Nephron progenitor cell (in vitro differentiated cells): ENCODE measurements at regions not wholly inside any gene's neighbourhood (a gene's known extent, or its start where the extent isn't known, plus 50 kb on each side); places are given as distances from the start of the nearest gene placed in this dataset.

Experiments used
- DNase-seq: peaks from one replicate; pipeline ENCODE4 v3.0.0; 2021
- H3K27ac Mint-ChIP-seq: 2 replicates; pipeline ENCODE4 v1.8.0; 2021; ENCODE audit warnings: mild to moderate bottlenecking, moderate library complexity, mixed read lengths
- H3K27me3 Mint-ChIP-seq: 2 replicates; pipeline ENCODE4 v1.8.0; 2021; ENCODE audit warnings: mild to moderate bottlenecking, low read depth, mixed read lengths; ENCODE audit not compliant: poor library complexity
- H3K36me3 Mint-ChIP-seq: 2 replicates; pipeline ENCODE4 v1.8.0; 2021; ENCODE audit warnings: low read depth, mixed read lengths
- H3K4me1 Mint-ChIP-seq: 2 replicates; pipeline ENCODE4 v1.8.0; 2021; ENCODE audit warnings: mixed read lengths
- H3K4me3 Mint-ChIP-seq: 2 replicates; pipeline ENCODE4 v1.8.0; 2021; ENCODE audit warnings: mild to moderate bottlenecking, moderate library complexity, mixed read lengths
- H3K9me3 Mint-ChIP-seq: 2 replicates; pipeline ENCODE4 v1.8.0; 2021; ENCODE audit warnings: mild to moderate bottlenecking, moderate library complexity, mixed read lengths
- CTCF ChIP-seq: fragments of 200-600 bp; sonication (generic); IDR thresholded peaks from 2 replicates; pipeline ENCODE4 v1.5.0; 2021; ENCODE audit warnings: antibody characterized with exemption

DNA sequence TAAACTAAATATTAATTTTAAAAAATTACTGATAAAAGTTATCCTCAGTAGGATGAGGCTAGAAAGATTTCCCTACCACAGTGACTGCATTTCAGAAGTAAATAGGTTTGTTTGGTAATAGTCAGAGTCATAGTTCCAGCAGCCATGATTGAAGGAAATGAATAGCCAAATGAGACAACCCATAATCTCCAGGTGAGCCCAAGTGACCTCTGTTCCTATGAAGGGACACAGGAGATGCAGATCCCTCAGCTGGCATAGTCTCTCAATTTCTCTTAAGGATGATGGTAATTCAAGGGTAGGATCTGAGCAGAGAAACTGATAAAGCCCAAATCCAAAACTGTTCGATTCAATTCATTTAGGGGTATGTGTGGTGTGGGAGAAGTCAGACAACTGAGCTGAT is 461.8 kb downstream of the RAP2B start:
- H3K4me1 Mint-ChIP-seq = no peaks in the 10 kb centered on the region
- H3K4me3 Mint-ChIP-seq = no peak overlapping the region
- no peaks in the 10 kb centered on the region for H3K36me3 Mint-ChIP-seq
- H3K9me3 Mint-ChIP-seq = no peaks in the 10 kb centered on the region
- no peak for TF ChIP-seq CTCF
- H3K27me3 Mint-ChIP-seq = no peaks in the 10 kb centered on the region
- no peak for DNase-seq
- no peak overlapping the region for H3K27ac Mint-ChIP-seq

DNA sequence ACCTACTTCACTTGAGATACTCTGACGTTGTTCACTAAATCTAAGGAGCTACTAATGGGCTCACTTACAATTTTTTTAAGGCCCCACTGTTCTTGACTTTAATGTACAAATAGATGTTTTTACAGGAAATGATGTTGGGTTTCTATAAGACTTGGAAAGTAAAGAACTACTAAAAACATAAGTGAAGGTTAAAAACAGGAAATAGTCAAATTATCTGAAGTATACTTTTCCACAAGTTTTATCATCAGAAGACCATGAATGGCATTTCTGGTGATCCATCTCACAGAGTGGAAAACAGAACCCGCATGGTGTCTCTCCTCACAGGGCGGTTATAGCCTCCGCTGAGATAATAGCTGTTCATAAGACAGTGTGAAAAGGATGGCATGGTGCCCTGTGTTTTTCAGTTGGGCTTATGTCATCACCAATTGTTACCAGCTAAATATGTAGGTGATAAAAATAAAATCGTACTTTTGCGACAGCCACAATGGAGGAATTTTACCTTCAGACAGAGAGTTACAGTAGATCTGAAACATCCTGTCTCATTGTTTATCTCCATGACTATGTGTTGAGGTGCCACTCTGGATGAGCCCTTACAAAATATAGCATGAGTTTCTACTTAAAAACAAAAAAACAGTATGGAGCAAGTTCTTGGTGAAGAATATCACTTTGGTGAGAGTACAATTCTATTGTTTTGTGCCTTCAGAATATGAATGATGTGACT is 462.4 kb downstream of the RAP2B start:
- Mint-ChIP-seq H3K9me3 (no peaks in the 10 kb centered on the region), H3K36me3 (no peaks in the 10 kb centered on the region), H3K27me3 (no peaks in the 10 kb centered on the region), H3K27ac (no peak overlapping the region), H3K4me1 (no peaks in the 10 kb centered on the region), H3K4me3 (no peak overlapping the region)
- TF ChIP-seq CTCF = no peak
- no peak for DNase-seq

- no peak overlapping the region for H3K4me3 Mint-ChIP-seq
- H3K4me1 Mint-ChIP-seq = no peaks in the 10 kb centered on the region
- DNase-seq = no peak
- H3K27ac Mint-ChIP-seq = no peak overlapping the region
- no peaks in the 10 kb centered on the region for H3K27me3 Mint-ChIP-seq
- H3K9me3 Mint-ChIP-seq = no peaks in the 10 kb centered on the region
- TF ChIP-seq CTCF = no peak
- H3K36me3 Mint-ChIP-seq = no peaks in the 10 kb centered on the region
Observed at GRCh38 chr3:153625506-153625905, 463.5 kb downstream of the RAP2B start.

- no peak for TF ChIP-seq CTCF
- Mint-ChIP-seq H3K9me3 (no peaks in the 10 kb centered on the region), H3K27ac (no peak overlapping the region), H3K4me1 (no peaks in the 10 kb centered on the region), H3K27me3 (no peaks in the 10 kb centered on the region), H3K36me3 (no peaks in the 10 kb centered on the region), H3K4me3 (no peak overlapping the region)
- DNase-seq = no peak
Observed at GRCh38 chr3:153626158-153626557, 464.1 kb downstream of the RAP2B start.

- Mint-ChIP-seq H3K9me3 (no peaks in the 10 kb centered on the region), H3K36me3 (no peaks in the 10 kb centered on the region), H3K4me3 (no peak overlapping the region), H3K27me3 (no peaks in the 10 kb centered on the region), H3K27ac (no peak overlapping the region), H3K4me1 (no peaks in the 10 kb centered on the region)
- DNase-seq = no peak
- TF ChIP-seq CTCF = no peak
Observed at GRCh38 chr3:153628591-153628990, 466.6 kb downstream of the RAP2B start.

DNA sequence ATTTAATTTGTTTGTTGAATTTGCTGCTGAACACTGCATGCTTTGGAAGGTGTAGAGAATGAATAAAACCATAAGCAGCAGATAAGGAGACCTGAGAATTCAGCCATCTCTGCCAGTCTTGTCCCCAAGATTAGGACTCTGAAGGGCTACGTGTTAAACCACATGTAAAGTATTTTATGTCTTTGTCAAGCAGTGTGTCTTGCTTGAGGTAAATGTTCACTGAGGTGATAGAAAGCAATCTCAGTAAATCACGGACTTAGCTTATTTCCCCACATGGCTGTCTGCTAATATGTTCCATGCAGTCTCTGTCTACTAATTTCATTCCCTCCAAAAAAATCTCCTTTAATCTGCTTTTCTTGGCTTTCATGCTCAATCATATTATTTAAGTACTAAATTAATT is 467.1 kb downstream of the RAP2B start:
- no peaks in the 10 kb centered on the region for H3K4me1 Mint-ChIP-seq
- no peak overlapping the region for H3K27ac Mint-ChIP-seq
- no peak overlapping the region for H3K4me3 Mint-ChIP-seq
- no peak for DNase-seq
- no peaks in the 10 kb centered on the region for H3K36me3 Mint-ChIP-seq
- TF ChIP-seq CTCF = no peak
- H3K9me3 Mint-ChIP-seq = no peaks in the 10 kb centered on the region
- no peaks in the 10 kb centered on the region for H3K27me3 Mint-ChIP-seq
